Ovary (tissue), 7 donors: ENCODE measurements at regions not wholly inside any gene's neighbourhood (a gene's known extent, or its start where the extent isn't known, plus 50 kb on each side); places are given as distances from the start of the nearest gene placed in this dataset.
"Not testable (repeated sequence)": the region's sequence is repeated elsewhere in the genome, so short reads cannot be mapped to it uniquely, and the experiment has no call there.

Source experiments
- DNase-seq, 5 donors: peaks; one replicate each; pipeline ENCODE4 v3.0.0-alpha.2; 2019 to 2020
- H3K27ac ChIP-seq, 2 donors: fragments of 200-600 bp; one replicate each; pipeline versions ENCODE4 v1.5.1 to v1.8.0; 2019 to 2022
- H3K27me3 ChIP-seq: fragments of 200-600 bp; one replicate; pipeline ENCODE4 v1.8.0; 2022
- H3K36me3 ChIP-seq: fragments of 200-600 bp; sonication (generic); one replicate; pipeline ENCODE4 v1.5.1; 2019
- H3K4me1 ChIP-seq: one replicate; pipeline ENCODE4 v1.8.1; 2013; ENCODE audit warnings: mild to moderate bottlenecking, moderate library complexity; ENCODE audit not compliant: insufficient read depth
- H3K4me3 ChIP-seq: fragments of 200-600 bp; sonication (generic); one replicate; pipeline ENCODE4 v1.5.1; 2017
- H3K9me3 ChIP-seq, 2 donors: fragments of 200-600 bp in 1 of 2; sonication (generic) in 1 of 2; one replicate each; pipeline versions ENCODE4 v1.5.1 to v1.8.1; 2013 to 2019; ENCODE audit warnings: mild to moderate bottlenecking in 1 of 2, moderate library complexity in 1 of 2
- CTCF ChIP-seq, 3 donors: fragments of 450-650 bp in 2 of 3; fragments of 200-600 bp in 1 of 3; IDR thresholded peaks; one replicate each; pipeline versions ENCODE4 v1.5.1 to v1.8.0; 2016 to 2022; ENCODE audit warnings: antibody characterized with exemption in 3 of 3, mild to moderate bottlenecking in 1 of 3
- EP300 ChIP-seq: sonication (generic); formaldehyde crosslinking; IDR thresholded peaks from one replicate; pipeline ENCODE4 v1.6.1; 2017; ENCODE audit warnings: antibody characterized with exemption
- POLR2A ChIP-seq: fragments of 450-650 bp; IDR thresholded peaks from one replicate; pipeline ENCODE4 v1.6.1; 2017; ENCODE audit warnings: antibody characterized with exemption, mild to moderate bottlenecking, moderate library complexity
- WGBS, 3 donors: extraction: QIAGEN DNeasy Blood & Tissue Kit in 1 of 3; methylation state at CpG; one replicate each; pipeline versions ENCODE4 v1.1.5 to v1.1.7; 2013 to 2017; 5-methylcytosine and 5-hydroxymethylcytosine counted together
- intact Hi-C, 4 donors: fragments of 100-400 bp; cut with DNase I; formaldehyde crosslinking; loops; one replicate each; pipeline versions ENCODE4 v1.11.0 to v1.15.1; 2022 to 2023
- donor health status: DM: no; HTN: no; CAD: no; lungs with moderate emphysema.
- donor health status: DM: no; HTN: no; CAD: no.
- donor health status: Bipolar disorder and iron deficiency.
- donor health status: DM: no; HTN: no; CAD: no.
- donor health status: DM: yes; HTN: yes; CAD: no.

DNA sequence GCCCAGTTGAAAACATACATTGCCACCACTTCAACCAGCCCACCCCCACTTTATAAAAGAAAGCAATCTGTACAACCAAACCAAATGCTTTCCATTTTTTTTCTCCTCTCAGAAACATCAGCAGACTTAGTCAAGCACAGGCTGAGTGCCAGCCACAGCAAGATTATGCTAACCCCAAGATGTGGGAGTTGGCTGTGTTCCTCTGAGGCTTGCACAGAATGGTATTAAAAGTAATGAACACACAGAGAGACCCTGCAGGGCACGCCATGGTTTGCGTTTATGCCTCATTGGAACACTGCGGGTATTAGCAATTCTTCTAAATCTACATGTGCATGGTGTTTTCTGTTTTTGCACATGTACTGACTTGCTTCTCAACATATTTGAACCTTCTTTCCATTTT lies 419.9 kb upstream of the GRAMD2B start:
- intact Hi-C loops = no loop called here
- peak; percentile 21 to 68 (median 47) for DNase-seq
- no peaks in the 10 kb centered on the region for H3K9me3 ChIP-seq
- 6 to 27% (median 20%) methylated on average over 3 of the region's 3 CpGs for WGBS, 3 donors
- H3K36me3 ChIP-seq = no peaks in the 10 kb centered on the region
- no peak overlapping the region for H3K27ac ChIP-seq
- H3K27me3 ChIP-seq = no peaks in the 10 kb centered on the region
- TF ChIP-seq EP300 = no peak
- TF ChIP-seq POLR2A = no peak
- no peak for TF ChIP-seq CTCF (IDR thresholded peaks at IDR 0.05)
- peaks cover 9% of the 10 kb centered on the region for H3K4me1 ChIP-seq
- no peak overlapping the region for H3K4me3 ChIP-seq

GRCh38 chr5:126004636-126005035 lies 418.6 kb upstream of the GRAMD2B start:
- H3K36me3 ChIP-seq = no peaks in the 10 kb centered on the region
- TF ChIP-seq POLR2A = no peak
- TF ChIP-seq CTCF (IDR thresholded peaks at IDR 0.05) = no peak
- TF ChIP-seq EP300 = no peak
- intact Hi-C loops = no loop called here
- H3K4me1 ChIP-seq = peaks cover 9% of the 10 kb centered on the region
- H3K4me3 ChIP-seq = no peak overlapping the region
- no peaks in the 10 kb centered on the region for H3K27me3 ChIP-seq
- no peak overlapping the region for H3K27ac ChIP-seq
- no peak for DNase-seq
- WGBS, 3 donors = 28 to 44% (median 28%) methylated on average over 2 of the region's 2 CpGs
- no peaks in the 10 kb centered on the region for H3K9me3 ChIP-seq

DNA sequence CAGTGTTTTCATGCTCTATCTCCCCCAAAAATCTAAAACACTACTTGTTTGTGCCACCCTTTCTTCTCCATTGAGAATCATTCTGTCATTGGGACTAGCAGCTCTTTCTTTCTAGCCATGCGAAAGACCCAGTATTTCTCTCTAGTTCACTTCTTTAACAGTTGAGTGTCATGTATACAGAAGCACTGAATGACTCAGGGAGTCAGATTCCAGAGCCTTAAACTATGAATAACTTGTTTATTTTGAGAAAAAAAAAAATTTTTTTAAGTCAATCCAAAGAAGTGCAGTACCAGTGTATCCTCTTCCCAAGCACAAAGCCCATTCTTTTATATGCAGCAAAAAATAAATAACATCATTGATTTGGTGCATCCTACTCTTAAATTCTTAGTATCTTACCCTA lies 415.4 kb upstream of the GRAMD2B start:
- no peak for TF ChIP-seq POLR2A
- no peak for TF ChIP-seq EP300
- TF ChIP-seq CTCF (IDR thresholded peaks at IDR 0.05) = no peak
- Histone ChIP-seq H3K36me3 (no peaks in the 10 kb centered on the region), H3K4me1 (peaks cover 5% of the 10 kb centered on the region), H3K4me3 (no peak overlapping the region), H3K27me3 (no peaks in the 10 kb centered on the region), H3K27ac (no peak overlapping the region), H3K9me3 (no peaks in the 10 kb centered on the region)
- 85 to 97% (median 90%) methylated on average over 1 of the region's 1 CpG for WGBS, 3 donors
- intact Hi-C loops = no loop called here
- DNase-seq = no peak

DNA sequence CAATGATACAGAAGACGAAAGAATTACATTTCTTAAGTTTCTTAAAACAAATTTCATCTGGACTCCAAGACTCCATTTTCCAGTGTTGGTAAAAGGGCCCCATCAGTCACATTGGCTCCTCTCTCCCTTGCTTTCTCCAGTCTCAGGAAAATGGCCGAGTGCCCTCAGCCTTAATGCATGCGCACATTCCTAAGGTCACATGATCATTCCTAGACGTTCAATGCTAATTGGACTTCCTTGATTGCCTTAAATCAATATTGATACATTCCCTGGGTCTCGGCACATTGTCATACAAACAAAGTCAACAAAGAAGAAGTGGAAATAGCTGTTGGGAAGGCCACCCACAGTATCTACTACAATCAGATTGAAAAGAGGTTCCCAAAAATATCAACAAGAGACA lies 413.6 kb upstream of the GRAMD2B start:
- Histone ChIP-seq H3K36me3 (no peaks in the 10 kb centered on the region), H3K9me3 (no peaks in the 10 kb centered on the region), H3K27me3 (no peaks in the 10 kb centered on the region), H3K4me3 (no peak overlapping the region), H3K4me1 (no peaks in the 10 kb centered on the region), H3K27ac (no peak overlapping the region)
- intact Hi-C loops = no loop called here
- no peak for DNase-seq
- WGBS, 3 donors = 71 to 92% (median 75%) methylated on average over 5 of the region's 5 CpGs
- TF ChIP-seq CTCF (IDR thresholded peaks at IDR 0.05) (no peak), EP300 (no peak), POLR2A (no peak)

- H3K4me3 ChIP-seq, H3K36me3 ChIP-seq, DNase-seq, H3K9me3 ChIP-seq, intact Hi-C loops, H3K27me3 ChIP-seq, H3K27ac ChIP-seq, H3K4me1 ChIP-seq: not testable (repeated sequence)
- WGBS, 3 donors = 91 to 97% (median 96%) methylated on average over 7 of the region's 7 CpGs
Measured at GRCh38 chr5:126011526-126011925, 411.7 kb upstream of the GRAMD2B start.
